Immature natural killer cell (primary cell): ENCODE measurements at regions not wholly inside any gene's neighbourhood (a gene's known extent, or its start where the extent isn't known, plus 50 kb on each side); places are given as distances from the start of the nearest gene placed in this dataset.

Experiments used
- DNase-seq, 3 donors: peaks; one replicate each; pipeline ENCODE4 v3.0.0; 2022; ENCODE audit warnings: mixed read lengths in 1 of 3
- H3K27ac Mint-ChIP-seq, 6 donors: one replicate each; pipeline ENCODE4 v1.8.0; 2020; ENCODE audit warnings: mixed read lengths in 6 of 6, mild to moderate bottlenecking in 5 of 6, inconsistent platforms in 4 of 6, moderate library complexity in 3 of 6
- H3K27me3 Mint-ChIP-seq, 3 donors: one replicate each; pipeline ENCODE4 v1.8.0; 2020 to 2021; ENCODE audit warnings: low read depth in 3 of 3, mild to moderate bottlenecking in 3 of 3, mixed read lengths in 3 of 3, moderate library complexity in 3 of 3, inconsistent platforms in 1 of 3
- H3K36me3 Mint-ChIP-seq, 3 donors: one replicate each; pipeline ENCODE4 v1.8.0; 2020; ENCODE audit warnings: mixed read lengths in 3 of 3, inconsistent platforms in 2 of 3, mild to moderate bottlenecking in 2 of 3
- H3K4me1 Mint-ChIP-seq, 2 donors: one replicate each; pipeline ENCODE4 v1.8.0; 2020; ENCODE audit warnings: inconsistent platforms in 2 of 2, mild to moderate bottlenecking in 2 of 2, mixed read lengths in 2 of 2, moderate library complexity in 1 of 2
- H3K4me3 Mint-ChIP-seq, 5 donors: one replicate each; pipeline ENCODE4 v1.8.0; 2020; ENCODE audit warnings: mild to moderate bottlenecking in 5 of 5, mixed read lengths in 5 of 5, inconsistent platforms in 3 of 5, moderate library complexity in 3 of 5
- H3K9me3 Mint-ChIP-seq, 6 donors: one replicate each; pipeline ENCODE4 v1.8.0; 2020; ENCODE audit warnings: mild to moderate bottlenecking in 6 of 6, mixed read lengths in 6 of 6, inconsistent platforms in 4 of 6, moderate library complexity in 3 of 6

DNA sequence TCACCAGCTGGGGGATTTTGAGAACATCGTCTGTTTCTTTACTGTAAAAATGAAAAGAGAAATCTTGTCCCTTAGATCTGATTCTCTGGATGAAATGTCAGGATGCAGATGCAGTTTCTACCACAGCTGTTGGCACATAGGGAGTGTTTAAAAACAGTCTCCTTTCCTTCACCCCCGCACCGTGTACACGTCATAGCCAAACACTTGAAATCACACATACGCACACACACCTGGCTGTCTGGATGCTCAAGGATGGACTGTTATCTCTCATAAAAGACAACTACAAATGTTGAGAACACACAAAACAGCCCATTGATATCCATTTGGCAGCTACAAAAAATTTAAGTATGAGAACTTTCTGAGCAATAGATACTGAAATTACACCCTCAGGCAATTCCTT, 275.8 kb upstream of the CLNK start:
- Mint-ChIP-seq H3K4me1 (peaks cover 7% of the 10 kb centered on the region in 2 donors), H3K4me3 (no peak overlapping the region), H3K36me3 (no peaks in the 10 kb centered on the region), H3K27ac (no peak overlapping the region), H3K9me3 (no peaks in the 10 kb centered on the region), H3K27me3 (peaks cover 0 to 2% (median 0%) of the 10 kb centered on the region in 3 donors)
- DNase-seq, result no peak

DNA sequence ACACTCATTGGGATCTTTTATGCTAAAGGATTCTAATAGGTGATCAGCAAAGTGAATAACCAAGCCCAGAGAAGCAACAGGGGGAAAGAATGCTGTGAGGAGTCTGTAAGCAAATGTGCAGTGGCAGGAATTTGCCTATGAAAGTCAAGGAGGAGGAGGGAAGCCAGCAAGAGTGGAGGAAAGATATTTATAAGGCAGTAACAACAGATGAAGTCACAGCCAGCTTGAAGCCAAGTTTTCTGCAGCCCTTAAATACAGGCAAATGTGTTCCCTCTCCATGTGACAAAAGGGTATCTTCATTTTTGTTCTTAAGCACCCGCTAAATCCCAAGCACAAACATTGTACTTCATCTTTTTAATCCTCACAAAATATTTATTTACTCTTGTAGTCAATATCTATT, 275.0 kb upstream of the CLNK start:
- DNase-seq, result no peak
- Mint-ChIP-seq H3K9me3 (no peaks in the 10 kb centered on the region), H3K4me3 (no peak overlapping the region), H3K27ac (no peak overlapping the region), H3K36me3 (no peaks in the 10 kb centered on the region), H3K27me3 (peaks cover 0 to 4% (median 2%) of the 10 kb centered on the region in 3 donors), H3K4me1 (peaks cover 12 to 15% of the 10 kb centered on the region in 2 donors)

DNA sequence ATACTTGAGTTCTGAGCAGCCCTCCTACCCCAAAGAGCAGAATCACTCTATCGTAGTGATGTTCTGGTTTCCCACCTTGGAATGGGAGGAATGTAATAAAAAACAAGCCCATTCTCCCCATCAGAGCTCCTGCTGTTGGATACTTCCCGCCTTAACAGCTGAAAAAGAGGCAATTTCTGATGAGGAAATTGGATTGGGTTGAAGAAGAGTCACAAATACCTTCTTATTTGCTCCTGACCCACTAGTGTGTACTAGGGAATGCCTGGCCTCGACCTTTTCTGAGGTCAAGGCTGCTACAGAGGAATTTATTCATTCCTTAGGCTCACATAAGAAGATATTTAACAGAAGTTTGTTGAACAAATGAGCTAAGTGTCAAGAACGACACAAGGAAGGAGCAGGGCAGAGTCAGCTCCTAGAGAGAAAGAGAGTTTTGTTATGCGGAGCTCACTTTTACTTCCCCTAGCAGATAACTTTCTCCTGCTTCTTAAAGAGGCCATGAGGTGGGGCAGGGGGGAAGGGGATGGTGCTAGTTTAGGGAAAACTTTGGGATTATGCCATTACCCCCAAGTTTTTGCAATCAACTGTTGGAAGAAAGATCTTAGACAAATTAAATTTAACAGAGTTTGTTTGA, 273.8 kb upstream of the CLNK start:
- Mint-ChIP-seq H3K4me1 (peaks cover 16 to 27% of the 10 kb centered on the region in 2 donors), H3K9me3 (no peaks in the 10 kb centered on the region), H3K36me3 (no peaks in the 10 kb centered on the region), H3K27me3 (peaks cover 0 to 4% (median 2%) of the 10 kb centered on the region in 3 donors), H3K4me3 (no peak overlapping the region), H3K27ac (no peak overlapping the region)
- no peak for DNase-seq

DNA sequence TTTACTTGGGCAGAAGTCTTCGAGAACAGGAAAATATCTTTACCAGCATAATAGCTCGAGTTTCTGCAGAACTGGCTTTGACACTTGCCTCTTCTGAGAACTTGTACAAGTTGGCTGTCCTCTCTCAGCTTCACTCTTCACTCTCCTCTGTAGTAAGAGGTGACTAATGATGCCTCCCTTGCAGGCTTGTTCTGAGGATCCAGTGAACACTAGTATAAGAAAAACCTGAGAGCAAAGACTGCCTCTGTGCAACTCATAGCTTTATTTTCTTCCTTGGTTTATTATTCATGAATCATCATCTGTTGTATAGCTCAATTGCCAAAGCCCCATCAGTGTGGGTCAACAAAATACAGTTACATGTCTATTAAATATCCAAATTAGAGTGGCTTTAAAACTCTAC, 266.7 kb upstream of the CLNK start:
- H3K27ac Mint-ChIP-seq, result no peak overlapping the region
- no peaks in the 10 kb centered on the region for H3K36me3 Mint-ChIP-seq
- DNase-seq, result no peak
- H3K27me3 Mint-ChIP-seq, result peaks cover 0 to 5% (median 4%) of the 10 kb centered on the region in 3 donors
- H3K9me3 Mint-ChIP-seq, result no peaks in the 10 kb centered on the region
- peaks cover 15 to 31% of the 10 kb centered on the region in 2 donors for H3K4me1 Mint-ChIP-seq
- H3K4me3 Mint-ChIP-seq, result no peak overlapping the region

DNA sequence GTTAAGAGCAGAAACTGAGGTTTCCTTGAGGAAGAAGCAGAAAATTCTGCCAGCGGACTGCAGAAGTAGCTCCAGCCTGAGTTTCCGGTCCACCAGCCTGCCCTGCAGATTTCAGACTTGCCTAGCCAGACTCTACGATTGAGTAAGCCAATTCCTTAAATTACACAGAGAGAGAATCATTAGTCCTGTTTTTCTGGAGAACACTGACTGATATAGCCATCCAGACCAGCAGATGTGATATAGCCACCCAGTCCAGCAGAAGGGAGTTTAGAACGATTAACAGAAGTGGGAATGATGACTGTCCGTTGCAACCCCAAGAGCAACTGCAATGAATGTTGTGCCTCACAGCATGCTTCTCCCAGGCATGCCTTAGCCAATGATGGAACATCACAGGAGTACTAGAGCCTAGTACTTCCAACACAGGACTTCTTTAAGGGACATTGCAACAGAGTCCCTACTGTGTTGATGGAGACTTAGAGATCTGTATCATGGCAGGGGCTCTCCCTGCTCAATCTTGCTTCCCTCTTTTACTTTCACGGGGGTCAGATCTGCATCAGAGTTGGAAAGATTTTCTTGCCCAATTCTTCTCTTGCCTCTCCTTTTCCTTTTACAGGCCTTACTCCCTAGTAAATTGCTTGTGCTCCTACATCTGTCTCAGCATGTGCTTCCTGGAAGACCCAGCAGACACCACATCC, 264.6 kb upstream of the CLNK start:
- H3K27ac Mint-ChIP-seq, result no peak overlapping the region
- no peaks in the 10 kb centered on the region for H3K9me3 Mint-ChIP-seq
- H3K36me3 Mint-ChIP-seq, result no peaks in the 10 kb centered on the region
- no peak for DNase-seq
- no peak overlapping the region for H3K4me3 Mint-ChIP-seq
- H3K4me1 Mint-ChIP-seq, result peaks cover 0 to 12% of the 10 kb centered on the region in 2 donors
- peaks cover 0 to 3% (median 0%) of the 10 kb centered on the region in 3 donors for H3K27me3 Mint-ChIP-seq

DNA sequence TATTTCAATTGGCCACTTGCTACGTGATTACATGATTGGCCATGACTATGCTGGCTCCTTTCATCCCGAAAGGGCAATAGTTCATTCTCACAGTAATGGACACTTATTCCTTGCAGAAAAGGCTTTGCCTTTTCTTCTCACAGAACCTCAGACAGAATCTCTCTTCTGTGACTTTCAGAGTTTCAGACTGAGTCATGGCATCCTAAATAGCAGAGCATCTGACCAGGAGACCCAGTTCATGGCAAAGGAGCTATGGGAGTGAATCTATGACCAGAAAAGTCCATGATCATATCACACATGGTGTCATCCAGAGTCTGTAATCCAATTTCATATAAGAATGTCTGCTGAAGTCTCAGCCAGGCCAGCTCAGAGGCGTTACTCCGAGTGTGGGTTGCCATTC, 263.3 kb upstream of the CLNK start:
- Mint-ChIP-seq H3K4me1 (no peaks in the 10 kb centered on the region), H3K27ac (no peak overlapping the region), H3K4me3 (no peak overlapping the region), H3K27me3 (peaks cover 0 to 3% (median 0%) of the 10 kb centered on the region in 3 donors), H3K36me3 (no peaks in the 10 kb centered on the region), H3K9me3 (no peaks in the 10 kb centered on the region)
- no peak for DNase-seq

DNA sequence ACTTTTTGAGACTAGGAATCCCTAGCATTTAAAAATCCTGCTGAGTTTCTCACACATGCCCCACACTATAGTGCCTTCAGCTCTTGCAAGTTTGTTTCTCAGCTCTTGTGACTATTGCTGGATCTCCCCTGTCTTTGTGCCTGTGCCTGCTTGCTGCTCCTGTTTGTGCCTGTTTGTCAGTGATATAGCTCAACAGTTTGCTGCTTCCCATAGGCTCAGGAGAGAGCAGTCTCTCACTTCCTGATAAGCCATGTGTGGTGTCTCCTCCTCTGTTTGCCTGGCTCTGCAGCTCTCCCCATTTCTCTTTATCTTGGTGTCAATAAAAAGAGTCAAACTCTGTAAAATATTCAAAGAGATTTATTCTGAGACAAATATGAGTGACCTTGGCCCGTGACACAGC, 259.8 kb upstream of the CLNK start:
- no peak overlapping the region for H3K4me3 Mint-ChIP-seq
- H3K27me3 Mint-ChIP-seq, result peaks cover 0 to 3% (median 0%) of the 10 kb centered on the region in 3 donors
- H3K9me3 Mint-ChIP-seq, result peaks cover 0 to 16% (median 2%) of the 10 kb centered on the region in 6 donors

DNA sequence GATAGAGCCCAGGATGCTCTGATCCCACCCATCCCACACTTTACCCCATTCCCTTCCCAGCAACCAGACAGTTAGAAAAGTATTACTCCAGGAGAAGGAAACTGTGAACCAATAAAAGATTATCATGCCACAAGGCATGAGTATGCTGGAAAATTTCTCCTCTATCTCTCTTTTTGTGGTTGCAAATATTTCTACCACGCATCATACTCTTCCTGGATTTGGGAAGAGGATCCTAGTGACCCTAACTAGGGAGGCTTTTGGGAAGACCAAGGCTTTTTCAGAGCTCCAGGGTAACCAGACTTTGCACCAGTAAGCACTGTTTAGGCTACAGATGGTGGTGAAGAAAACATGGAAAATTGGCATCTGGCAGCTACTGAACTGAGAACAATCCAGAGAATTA, 257.6 kb upstream of the CLNK start:
- peaks cover 0 to 11% (median 7%) of the 10 kb centered on the region in 3 donors for H3K36me3 Mint-ChIP-seq
- H3K27ac Mint-ChIP-seq, result no peak overlapping the region
- H3K4me1 Mint-ChIP-seq, result no peaks in the 10 kb centered on the region
- no peak overlapping the region for H3K4me3 Mint-ChIP-seq
- DNase-seq, result no peak
- H3K9me3 Mint-ChIP-seq, result peaks cover 0 to 17% (median 3%) of the 10 kb centered on the region in 6 donors
- H3K27me3 Mint-ChIP-seq, result no peaks in the 10 kb centered on the region

More for the DNA sequence above, 259.8 kb upstream of the CLNK start:
- DNase-seq, result no peak
- Mint-ChIP-seq H3K36me3 (peaks cover 0 to 7% (median 7%) of the 10 kb centered on the region in 3 donors), H3K4me1 (no peaks in the 10 kb centered on the region), H3K27ac (no peak overlapping the region)

DNA sequence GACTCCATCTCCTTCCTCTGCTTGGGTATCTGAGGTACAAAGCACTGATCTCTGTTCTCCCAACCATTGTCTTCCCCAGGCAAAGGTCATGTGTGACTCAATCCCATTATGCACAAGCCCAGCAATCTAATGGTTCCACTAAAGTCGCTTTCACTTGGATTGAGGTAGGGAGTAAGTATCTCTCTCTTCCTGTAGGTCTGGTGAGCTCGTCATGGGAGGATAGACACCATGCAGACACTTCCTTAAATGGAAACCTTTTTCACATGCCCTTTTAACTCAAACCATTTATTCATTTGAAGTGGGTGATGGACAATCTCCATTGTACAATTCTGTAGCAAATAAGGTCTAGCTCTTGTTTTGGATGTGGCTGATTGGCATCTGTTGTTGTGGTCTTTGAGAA, 245.2 kb upstream of the CLNK start:
- Mint-ChIP-seq H3K4me3 (no peak overlapping the region), H3K36me3 (no peaks in the 10 kb centered on the region), H3K9me3 (peaks cover 0 to 6% (median 0%) of the 10 kb centered on the region in 6 donors), H3K27ac (no peak overlapping the region), H3K4me1 (no peaks in the 10 kb centered on the region), H3K27me3 (no peaks in the 10 kb centered on the region)
- DNase-seq, result no peak

DNA sequence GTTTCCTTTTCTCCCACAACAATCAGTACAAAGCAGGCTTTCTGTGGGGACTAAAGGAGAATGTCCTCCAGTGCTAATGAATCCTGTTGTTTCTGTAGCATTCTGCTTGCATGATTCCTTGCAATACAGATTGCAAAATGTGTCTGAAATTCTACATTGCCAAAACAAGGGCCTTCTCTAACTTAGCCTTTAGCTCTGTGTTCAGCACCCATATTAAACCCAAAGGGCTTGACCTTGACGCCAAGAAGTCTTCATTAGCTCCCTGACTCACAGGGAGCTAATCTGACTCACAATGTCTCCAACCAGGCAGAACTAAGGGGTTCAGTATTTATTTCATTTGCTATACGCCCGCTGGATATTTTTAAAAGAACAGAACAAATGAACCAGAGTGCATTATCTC, 241.4 kb upstream of the CLNK start:
- H3K4me1 Mint-ChIP-seq, result no peaks in the 10 kb centered on the region
- H3K36me3 Mint-ChIP-seq, result no peaks in the 10 kb centered on the region
- H3K4me3 Mint-ChIP-seq, result no peak overlapping the region
- H3K9me3 Mint-ChIP-seq, result peaks cover 0 to 6% (median 0%) of the 10 kb centered on the region in 6 donors
- H3K27ac Mint-ChIP-seq, result no peak overlapping the region
- peaks cover 0 to 1% (median 0%) of the 10 kb centered on the region in 3 donors for H3K27me3 Mint-ChIP-seq
- DNase-seq, result no peak

DNA sequence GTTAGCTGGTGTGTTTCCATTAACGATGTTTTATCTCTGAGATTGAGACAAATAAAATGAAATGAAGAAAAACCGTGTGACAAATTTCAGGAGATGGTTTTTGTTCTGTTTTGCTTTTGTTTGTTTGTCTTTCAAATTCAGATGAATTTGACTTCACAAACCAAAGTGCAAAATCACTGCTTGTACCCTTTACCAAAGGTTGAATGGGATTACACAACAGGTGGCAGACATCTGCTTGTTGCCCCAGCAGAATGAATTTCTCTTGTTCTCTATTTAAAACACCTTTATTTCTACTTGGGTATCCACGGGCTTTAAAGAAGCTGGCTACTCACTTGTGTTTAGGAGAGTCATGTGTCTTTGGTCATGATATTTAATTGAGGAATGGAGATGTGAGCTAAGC, 239.7 kb upstream of the CLNK start:
- Mint-ChIP-seq H3K9me3 (peaks cover 0 to 2% (median 0%) of the 10 kb centered on the region in 6 donors), H3K27me3 (peaks cover 0 to 3% (median 2%) of the 10 kb centered on the region in 3 donors)

DNA sequence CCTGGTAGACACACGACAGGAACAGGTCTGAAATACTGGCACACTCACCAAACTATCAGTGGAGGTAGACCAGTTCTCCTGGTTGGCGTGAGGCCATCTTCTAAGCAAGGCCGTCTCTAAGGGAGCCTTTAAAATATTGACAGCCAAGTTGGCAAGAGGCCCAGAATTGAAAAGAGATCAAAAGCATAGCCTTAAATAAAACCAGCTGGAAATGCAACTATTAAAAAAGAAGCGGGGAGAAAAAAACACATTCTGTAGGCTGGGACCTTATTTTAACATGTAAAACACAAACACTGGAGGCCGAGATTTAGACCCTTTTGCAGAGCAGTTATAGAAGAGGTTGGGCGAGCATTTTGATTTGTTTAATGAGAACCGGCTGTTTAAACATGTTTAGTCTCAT, 233.0 kb upstream of the CLNK start:
- Mint-ChIP-seq H3K9me3 (peaks cover 0 to 2% (median 0%) of the 10 kb centered on the region in 6 donors), H3K36me3 (no peaks in the 10 kb centered on the region), H3K27me3 (peaks cover 0 to 8% (median 6%) of the 10 kb centered on the region in 3 donors), H3K4me3 (no peak overlapping the region), H3K27ac (no peak overlapping the region), H3K4me1 (no peaks in the 10 kb centered on the region)
- no peak for DNase-seq

More for the DNA sequence above, 239.7 kb upstream of the CLNK start:
- DNase-seq, result no peak
- H3K36me3 Mint-ChIP-seq, result no peaks in the 10 kb centered on the region
- no peaks in the 10 kb centered on the region for H3K4me1 Mint-ChIP-seq
- no peak overlapping the region for H3K4me3 Mint-ChIP-seq
- no peak overlapping the region for H3K27ac Mint-ChIP-seq

DNA sequence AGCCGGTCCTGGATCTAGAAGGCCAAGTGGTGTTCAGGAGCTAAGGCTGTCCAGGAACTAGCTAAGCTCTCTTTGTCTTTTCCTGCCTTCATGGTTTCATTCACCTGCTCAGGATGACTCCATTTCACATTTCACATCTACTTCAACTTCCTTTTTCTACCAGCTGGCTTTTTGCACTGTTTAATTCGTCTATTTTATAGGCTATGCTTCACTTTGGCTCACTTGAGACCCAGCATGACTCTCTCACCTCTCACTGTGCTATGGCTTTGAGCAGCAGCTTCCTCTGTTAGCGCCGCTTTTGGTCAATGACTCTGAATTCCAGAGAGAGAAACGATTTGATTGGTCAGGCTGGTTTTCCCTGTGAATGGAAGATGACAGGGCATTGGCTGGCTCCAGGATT, 213.5 kb upstream of the CLNK start:
- Mint-ChIP-seq H3K27ac (no peak overlapping the region), H3K4me1 (peaks cover 0 to 5% of the 10 kb centered on the region in 2 donors), H3K27me3 (peaks cover 0 to 5% (median 1%) of the 10 kb centered on the region in 3 donors), H3K9me3 (no peaks in the 10 kb centered on the region), H3K36me3 (no peaks in the 10 kb centered on the region), H3K4me3 (no peak overlapping the region)
- DNase-seq, result no peak

DNA sequence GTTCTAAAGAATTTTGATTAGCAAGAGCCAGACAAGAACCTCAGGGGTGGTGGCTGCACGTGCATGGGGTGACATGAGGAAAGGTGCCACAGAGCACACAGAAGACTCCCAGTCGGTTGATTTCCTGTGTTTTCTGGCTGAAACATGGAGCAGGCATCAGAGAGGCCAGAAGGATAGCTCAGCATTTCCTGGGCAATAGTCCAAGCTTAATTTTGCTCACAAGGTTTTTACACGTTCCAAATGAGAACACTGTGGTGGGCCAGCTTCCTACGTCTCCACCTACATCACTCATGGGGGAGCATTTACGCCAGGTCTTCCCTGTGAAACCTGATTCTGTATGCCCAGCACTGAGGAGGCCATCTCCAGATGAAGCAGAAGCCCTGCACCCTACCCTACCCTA, 212.5 kb upstream of the CLNK start:
- no peak overlapping the region for H3K4me3 Mint-ChIP-seq
- no peaks in the 10 kb centered on the region for H3K36me3 Mint-ChIP-seq
- no peak overlapping the region for H3K27ac Mint-ChIP-seq
- H3K27me3 Mint-ChIP-seq, result peaks cover 0 to 5% (median 1%) of the 10 kb centered on the region in 3 donors
- peaks cover 0 to 5% of the 10 kb centered on the region in 2 donors for H3K4me1 Mint-ChIP-seq
- no peaks in the 10 kb centered on the region for H3K9me3 Mint-ChIP-seq
- DNase-seq, result no peak
